Pancreas (tissue), 10 donors: ENCODE measurements at regions not wholly inside any gene's neighbourhood (a gene's known extent, or its start where the extent isn't known, plus 50 kb on each side); places are given as distances from the start of the nearest gene placed in this dataset.
A peak's percentile ranks its signal among the peaks of the same experiment; 100 is the strongest.

Experiments
- ATAC-seq, 4 donors: fragments of 200-7000 bp; cut with Tn5 transposase; one replicate each; pipeline versions ENCODE4 v1.8.0 to v1.9.1; 2020; ENCODE audit warnings: mild to moderate bottlenecking in 4 of 4, moderate library complexity in 4 of 4
- DNase-seq, 6 donors: peaks; one replicate each; pipeline ENCODE4 v3.0.0-alpha.2; 2020
- FAIRE-seq: peaks from 2 replicates; lab custom pipeline; 2012; peaks lifted over from hg19 to GRCh38; lab: Jason Lieb, UNC
- H3K27ac ChIP-seq, 4 donors: fragments of 200-600 bp; sonication (generic); 1 replicate in 3 of 4; 2 replicates in 1 of 4; pipeline versions ENCODE4 v1.5.0 to v1.8.0; 2020
- H3K27me3 ChIP-seq, 4 donors: fragments of 200-600 bp; one replicate each; pipeline ENCODE4 v1.8.0; 2021
- H3K36me3 ChIP-seq, 3 donors: fragments of 200-600 bp; sonication (generic) in 1 of 3; one replicate each; pipeline versions ENCODE4 v1.5.0 to v1.8.0; 2020 to 2021
- H3K4me1 ChIP-seq, 3 donors: fragments of 200-600 bp; one replicate each; pipeline ENCODE4 v1.8.0; 2021
- H3K4me3 ChIP-seq, 4 donors: fragments of 200-600 bp; sonication (generic) in 2 of 4; one replicate each; pipeline versions ENCODE4 v1.5.0 to v1.8.0; 2020 to 2021
- H3K9me3 ChIP-seq, 4 donors: fragments of 200-600 bp; one replicate each; pipeline ENCODE4 v1.8.0; 2021
- WGBS, 2 donors: extraction: QIAGEN DNeasy Blood & Tissue Kit; methylation state at CpG; one replicate each; pipeline ENCODE4 v1.1.7; 2013; 5-methylcytosine and 5-hydroxymethylcytosine counted together
- intact Hi-C, 3 donors: fragments of 100-400 bp; cut with DNase I; formaldehyde crosslinking; loops; one replicate each; pipeline versions ENCODE4 v1.11.1 to v1.14.2; 2022
- TF ChIP-seq, protein P1 (sequence below), 4 donors: fragments of 200-600 bp; sonication (generic) in 3 of 4; IDR thresholded peaks; one replicate each; pipeline versions ENCODE4 v1.5.0 to v1.8.0; 2021; ENCODE audit warnings: antibody characterized with exemption in 4 of 4
- donor health status: healthy with polysubstance abuse.
- donor health status: DM: no; HTN: no; CAD: no; lungs with moderate emphysema.
- donor health status: DM: no; HTN: no; CAD: no.
- donor health status: control.
- donor health status: control.
- donor health status: Bipolar disorder and iron deficiency.
- donor health status: DM: yes; HTN: yes; CAD: no.
- donor health status: DM: no; HTN: no; CAD: no.
- donor health status: DM: no; HTN: no; CAD: no.
- donor health status: DM: yes; HTN: yes; CAD: no.

DNA sequence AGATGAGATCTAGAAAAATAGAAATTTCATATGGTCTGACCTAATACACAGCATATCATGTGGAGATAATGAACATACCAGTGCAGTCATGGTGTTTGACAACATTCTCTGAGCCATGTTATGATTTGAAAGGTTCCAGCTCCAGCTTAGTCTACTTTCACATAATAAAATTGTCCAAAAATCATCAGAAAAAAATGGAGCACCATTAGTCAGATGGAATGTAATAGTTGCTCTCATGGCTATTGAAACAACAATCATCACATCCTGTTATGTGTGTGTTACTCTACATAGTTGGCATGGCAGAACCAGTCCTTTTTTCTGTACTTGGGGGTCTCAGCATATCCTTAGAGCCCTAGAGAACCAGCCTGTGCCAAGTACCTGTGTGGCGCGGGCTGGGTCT lies 678.9 kb upstream of the FANCL start:
- Histone ChIP-seq H3K9me3 (no peaks in the 10 kb centered on the region), H3K27ac (no peak overlapping the region), H3K36me3 (no peaks in the 10 kb centered on the region), H3K4me3 (no peak overlapping the region), H3K4me1 (no peaks in the 10 kb centered on the region), H3K27me3 (no peaks in the 10 kb centered on the region)
- intact Hi-C loops: no loop called here
- ATAC-seq: no peak
- TF ChIP-seq, protein P1, sequence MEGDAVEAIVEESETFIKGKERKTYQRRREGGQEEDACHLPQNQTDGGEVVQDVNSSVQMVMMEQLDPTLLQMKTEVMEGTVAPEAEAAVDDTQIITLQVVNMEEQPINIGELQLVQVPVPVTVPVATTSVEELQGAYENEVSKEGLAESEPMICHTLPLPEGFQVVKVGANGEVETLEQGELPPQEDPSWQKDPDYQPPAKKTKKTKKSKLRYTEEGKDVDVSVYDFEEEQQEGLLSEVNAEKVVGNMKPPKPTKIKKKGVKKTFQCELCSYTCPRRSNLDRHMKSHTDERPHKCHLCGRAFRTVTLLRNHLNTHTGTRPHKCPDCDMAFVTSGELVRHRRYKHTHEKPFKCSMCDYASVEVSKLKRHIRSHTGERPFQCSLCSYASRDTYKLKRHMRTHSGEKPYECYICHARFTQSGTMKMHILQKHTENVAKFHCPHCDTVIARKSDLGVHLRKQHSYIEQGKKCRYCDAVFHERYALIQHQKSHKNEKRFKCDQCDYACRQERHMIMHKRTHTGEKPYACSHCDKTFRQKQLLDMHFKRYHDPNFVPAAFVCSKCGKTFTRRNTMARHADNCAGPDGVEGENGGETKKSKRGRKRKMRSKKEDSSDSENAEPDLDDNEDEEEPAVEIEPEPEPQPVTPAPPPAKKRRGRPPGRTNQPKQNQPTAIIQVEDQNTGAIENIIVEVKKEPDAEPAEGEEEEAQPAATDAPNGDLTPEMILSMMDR (IDR thresholded peaks at IDR 0.05): no peak
- 95 to 100% methylated on average over 2 of the region's 2 CpGs for WGBS, 2 donors
- FAIRE-seq: no peak
- DNase-seq: no peak

DNA sequence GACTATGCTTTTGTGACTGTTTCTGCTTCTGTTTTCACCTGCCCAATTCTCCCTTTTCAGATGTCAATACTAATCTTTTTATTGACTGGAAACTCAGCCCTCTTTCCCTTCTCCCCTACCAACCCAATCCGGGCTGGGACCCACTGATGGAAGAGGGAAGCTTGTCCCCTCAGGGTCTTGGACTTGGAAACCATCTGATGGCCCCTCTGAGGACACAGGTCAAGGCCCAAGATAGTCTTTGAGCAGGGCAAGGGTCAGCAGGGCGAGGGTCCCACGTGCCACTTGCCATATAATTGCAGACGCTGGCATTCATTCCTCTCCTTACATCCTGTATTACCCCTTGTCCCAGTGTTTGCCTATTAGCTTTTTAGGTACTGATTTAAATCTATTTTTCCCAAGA lies 678.2 kb upstream of the FANCL start:
- FAIRE-seq (no peak), DNase-seq (no peak), ATAC-seq (no peak)
- no peaks in the 10 kb centered on the region for H3K4me1 ChIP-seq
- TF ChIP-seq, protein P1 (IDR thresholded peaks at IDR 0.05): no peak
- H3K36me3 ChIP-seq: no peaks in the 10 kb centered on the region
- no peaks in the 10 kb centered on the region for H3K27me3 ChIP-seq
- no peaks in the 10 kb centered on the region for H3K9me3 ChIP-seq
- 55 to 76% methylated on average over 4 of the region's 4 CpGs for WGBS, 2 donors
- H3K4me3 ChIP-seq: no peak overlapping the region
- intact Hi-C loops: no loop called here
- no peak overlapping the region for H3K27ac ChIP-seq

DNA sequence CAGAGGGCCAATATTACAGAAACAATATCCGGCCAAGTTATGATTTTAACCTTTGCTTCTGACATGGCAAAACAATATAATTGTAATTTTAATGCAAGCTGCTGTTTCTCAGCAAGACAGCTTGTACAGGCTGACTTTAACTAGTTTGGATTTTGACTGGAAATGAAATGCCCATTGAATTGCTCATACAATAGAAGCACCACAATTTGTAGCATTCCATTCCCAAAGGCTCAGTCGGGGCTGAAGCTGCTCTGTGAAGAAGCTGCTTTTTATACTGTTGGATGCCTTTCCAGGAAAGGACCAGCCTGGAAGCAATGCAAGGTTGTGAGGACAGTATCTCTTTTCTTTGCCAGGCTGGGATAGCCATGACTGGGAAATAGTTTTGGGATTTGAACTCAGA lies 677.0 kb upstream of the FANCL start:
- FAIRE-seq: no peak

DNA sequence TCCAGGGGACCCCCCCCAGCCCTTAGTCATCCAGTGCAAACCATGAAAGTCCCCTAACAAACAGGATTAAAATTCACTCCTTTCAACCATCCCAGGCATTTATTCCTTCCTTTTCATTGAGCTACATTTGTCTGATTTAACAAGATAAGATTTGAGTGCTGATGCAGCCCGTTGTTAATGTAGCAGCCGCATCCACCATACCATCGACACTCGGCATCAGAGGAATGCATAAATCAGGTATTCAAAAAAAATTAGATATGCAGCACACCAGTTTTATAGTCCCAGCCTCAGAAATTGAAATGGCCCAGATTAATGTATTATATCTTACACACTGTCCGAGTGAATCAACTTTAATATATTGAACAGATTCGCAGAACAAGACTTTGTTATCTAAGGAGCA lies 676.5 kb upstream of the FANCL start:
- ATAC-seq: no peak
- TF ChIP-seq, protein P1 (IDR thresholded peaks at IDR 0.05): no peak
- no peak overlapping the region for H3K4me3 ChIP-seq
- WGBS, 2 donors: 72 to 91% methylated on average over 6 of the region's 6 CpGs
- H3K27me3 ChIP-seq: no peaks in the 10 kb centered on the region
- H3K4me1 ChIP-seq: no peaks in the 10 kb centered on the region
- no peak for DNase-seq
- H3K9me3 ChIP-seq: no peaks in the 10 kb centered on the region
- no peak overlapping the region for H3K27ac ChIP-seq
- intact Hi-C loops: no loop called here
- no peak for FAIRE-seq
- H3K36me3 ChIP-seq: no peaks in the 10 kb centered on the region

More for the DNA sequence above, 677.0 kb upstream of the FANCL start:
- TF ChIP-seq, protein P1 (IDR thresholded peaks at IDR 0.05): no peak
- Histone ChIP-seq H3K36me3 (no peaks in the 10 kb centered on the region), H3K9me3 (no peaks in the 10 kb centered on the region), H3K27ac (no peak overlapping the region), H3K4me3 (no peak overlapping the region), H3K27me3 (no peaks in the 10 kb centered on the region), H3K4me1 (no peaks in the 10 kb centered on the region)
- DNase-seq (no peak), ATAC-seq (no peak)
- WGBS, 2 donors: 56 to 61% methylated on average over 2 of the region's 2 CpGs
- intact Hi-C loops: no loop called here

DNA sequence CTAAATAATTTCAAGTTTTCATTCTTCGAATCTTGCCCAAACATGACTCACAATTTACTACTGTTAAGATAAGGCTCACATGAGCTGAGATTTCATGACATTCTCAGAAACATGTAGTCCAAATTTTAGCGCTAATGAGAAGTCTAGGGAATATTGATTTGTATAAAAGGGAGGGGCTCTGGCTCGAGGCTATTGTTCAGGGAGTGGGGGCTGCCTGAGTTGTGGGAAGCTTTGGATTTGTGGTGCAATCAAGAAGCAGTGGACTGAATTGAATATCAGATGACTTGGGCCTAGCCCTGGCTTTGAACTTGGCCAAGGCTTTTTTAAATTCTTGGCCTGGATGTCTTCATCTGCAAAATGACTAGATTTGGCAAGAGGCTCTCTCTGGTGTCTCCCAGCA lies 674.9 kb upstream of the FANCL start:
- H3K36me3 ChIP-seq: no peaks in the 10 kb centered on the region
- no peaks in the 10 kb centered on the region for H3K9me3 ChIP-seq
- FAIRE-seq (no peak), ATAC-seq (peak in 1 of 4 donors; percentile 29), DNase-seq (no peak)
- intact Hi-C loops: no loop called here
- TF ChIP-seq, protein P1 (IDR thresholded peaks at IDR 0.05): no peak
- WGBS, 2 donors: 42 to 49% methylated on average over 3 of the region's 3 CpGs
- no peak overlapping the region for H3K27ac ChIP-seq
- H3K27me3 ChIP-seq: no peaks in the 10 kb centered on the region
- no peaks in the 10 kb centered on the region for H3K4me1 ChIP-seq
- no peak overlapping the region for H3K4me3 ChIP-seq
